Dendritic cell treated with granulocyte-macrophage colony-stimulating factor and Interleukin-4, amounts not matched to agents 40 ng/mL and 50 ng/mL, for 4 days (primary cell): ENCODE measurements at regions not wholly inside any gene's neighbourhood (a gene's known extent, or its start where the extent isn't known, plus 50 kb on each side); places are given as distances from the start of the nearest gene placed in this dataset.
"Not testable (repeated sequence)": the region's sequence is repeated elsewhere in the genome, so short reads cannot be mapped to it uniquely, and the experiment has no call there.

Experiments used
- H3K27ac Mint-ChIP-seq: one replicate; pipeline ENCODE4 v1.8.0; 2022; ENCODE audit warnings: mild to moderate bottlenecking, mixed read lengths
- H3K27me3 Mint-ChIP-seq: one replicate; pipeline ENCODE4 v1.8.0; 2022; ENCODE audit warnings: mild to moderate bottlenecking, mixed read lengths
- H3K36me3 Mint-ChIP-seq: one replicate; pipeline ENCODE4 v1.8.0; 2022; ENCODE audit warnings: low read depth, mixed read lengths
- H3K4me1 Mint-ChIP-seq: one replicate; pipeline ENCODE4 v1.8.0; 2022; ENCODE audit warnings: low read depth, mixed read lengths
- H3K4me3 Mint-ChIP-seq: one replicate; pipeline ENCODE4 v1.8.0; 2022; ENCODE audit warnings: mild to moderate bottlenecking, moderate library complexity, mixed read lengths
- H3K9me3 Mint-ChIP-seq: one replicate; pipeline ENCODE4 v1.8.0; 2022; ENCODE audit warnings: mixed read lengths
- intact Hi-C: fragments of 100-400 bp; cut with micrococcal nuclease; formaldehyde crosslinking; loops from one replicate; pipeline ENCODE4 v1.15.0; 2022

GRCh38 chr14:106642090-106642489 is 1115.7 kb downstream of the TMEM121 start:
- H3K9me3 Mint-ChIP-seq = no peaks in the 10 kb centered on the region
- intact Hi-C loops = no loop called here
- no peaks in the 10 kb centered on the region for H3K27me3 Mint-ChIP-seq
- H3K36me3 Mint-ChIP-seq = no peaks in the 10 kb centered on the region
- H3K27ac Mint-ChIP-seq = no peak overlapping the region
- H3K4me3 Mint-ChIP-seq = no peak overlapping the region
- peaks cover 5% of the 10 kb centered on the region for H3K4me1 Mint-ChIP-seq

GRCh38 chr14:106642971-106643370 is 1116.6 kb downstream of the TMEM121 start:
- H3K27me3 Mint-ChIP-seq, H3K4me1 Mint-ChIP-seq, H3K9me3 Mint-ChIP-seq, H3K4me3 Mint-ChIP-seq, H3K27ac Mint-ChIP-seq, intact Hi-C loops, H3K36me3 Mint-ChIP-seq: not testable (repeated sequence)

GRCh38 chr14:106648874-106649273 is 1122.5 kb downstream of the TMEM121 start:
- H3K36me3 Mint-ChIP-seq, H3K27ac Mint-ChIP-seq, H3K4me3 Mint-ChIP-seq, H3K27me3 Mint-ChIP-seq, H3K4me1 Mint-ChIP-seq, intact Hi-C loops: not testable (repeated sequence)
- peaks cover 14% of the 10 kb centered on the region for H3K9me3 Mint-ChIP-seq

GRCh38 chr14:106651016-106651415 is 1124.6 kb downstream of the TMEM121 start:
- no peak overlapping the region for H3K27ac Mint-ChIP-seq
- peaks cover 14% of the 10 kb centered on the region for H3K9me3 Mint-ChIP-seq
- H3K4me3 Mint-ChIP-seq = no peak overlapping the region
- intact Hi-C loops = no loop called here
- no peaks in the 10 kb centered on the region for H3K36me3 Mint-ChIP-seq
- no peaks in the 10 kb centered on the region for H3K4me1 Mint-ChIP-seq
- H3K27me3 Mint-ChIP-seq = no peaks in the 10 kb centered on the region

GRCh38 chr14:106652494-106652893 is 1126.1 kb downstream of the TMEM121 start:
- H3K27me3 Mint-ChIP-seq = no peaks in the 10 kb centered on the region
- no peak overlapping the region for H3K4me3 Mint-ChIP-seq
- H3K4me1 Mint-ChIP-seq = no peaks in the 10 kb centered on the region
- H3K36me3 Mint-ChIP-seq = no peaks in the 10 kb centered on the region
- H3K9me3 Mint-ChIP-seq = peaks cover 14% of the 10 kb centered on the region
- intact Hi-C loops = no loop called here
- no peak overlapping the region for H3K27ac Mint-ChIP-seq

- no peak overlapping the region for H3K27ac Mint-ChIP-seq
- H3K4me3 Mint-ChIP-seq = no peak overlapping the region
- no peaks in the 10 kb centered on the region for H3K9me3 Mint-ChIP-seq
- peaks cover 2% of the 10 kb centered on the region for H3K27me3 Mint-ChIP-seq
- intact Hi-C loops = no loop called here
- H3K4me1 Mint-ChIP-seq = no peaks in the 10 kb centered on the region
- H3K36me3 Mint-ChIP-seq = no peaks in the 10 kb centered on the region
Measured at GRCh38 chr14:106657460-106657859, 1131.1 kb downstream of the TMEM121 start.

GRCh38 chr14:106658066-106658860 is 1131.9 kb downstream of the TMEM121 start:
- H3K4me3 Mint-ChIP-seq, H3K27me3 Mint-ChIP-seq, H3K27ac Mint-ChIP-seq, H3K4me1 Mint-ChIP-seq, H3K9me3 Mint-ChIP-seq, intact Hi-C loops, H3K36me3 Mint-ChIP-seq: not testable (repeated sequence)

GRCh38 chr14:106661561-106661960 is 1135.2 kb downstream of the TMEM121 start:
- H3K4me1 Mint-ChIP-seq, H3K27ac Mint-ChIP-seq, H3K9me3 Mint-ChIP-seq, H3K4me3 Mint-ChIP-seq, H3K27me3 Mint-ChIP-seq, intact Hi-C loops, H3K36me3 Mint-ChIP-seq: not testable (repeated sequence)

GRCh38 chr14:106662936-106663550 is 1136.7 kb downstream of the TMEM121 start:
- H3K4me3 Mint-ChIP-seq = no peak overlapping the region
- H3K9me3 Mint-ChIP-seq = no peaks in the 10 kb centered on the region
- no peak overlapping the region for H3K27ac Mint-ChIP-seq
- no peaks in the 10 kb centered on the region for H3K36me3 Mint-ChIP-seq
- H3K4me1 Mint-ChIP-seq = peaks cover 5% of the 10 kb centered on the region
- intact Hi-C loops = no loop called here
- H3K27me3 Mint-ChIP-seq = peaks cover 5% of the 10 kb centered on the region

GRCh38 chr14:106663805-106664410 is 1137.5 kb downstream of the TMEM121 start:
- H3K27ac Mint-ChIP-seq = not testable (repeated sequence)

GRCh38 chr14:106665814-106666213 is 1139.4 kb downstream of the TMEM121 start:
- H3K4me1 Mint-ChIP-seq = peaks cover 5% of the 10 kb centered on the region
- no peak overlapping the region for H3K4me3 Mint-ChIP-seq
- H3K9me3 Mint-ChIP-seq = no peaks in the 10 kb centered on the region
- no peaks in the 10 kb centered on the region for H3K36me3 Mint-ChIP-seq
- peaks cover 9% of the 10 kb centered on the region for H3K27me3 Mint-ChIP-seq
- no peak overlapping the region for H3K27ac Mint-ChIP-seq
- intact Hi-C loops = no loop called here

More at GRCh38 chr14:106663805-106664410, 1137.5 kb downstream of the TMEM121 start:
- H3K36me3 Mint-ChIP-seq, H3K9me3 Mint-ChIP-seq, intact Hi-C loops, H3K27me3 Mint-ChIP-seq, H3K4me1 Mint-ChIP-seq, H3K4me3 Mint-ChIP-seq: not testable (repeated sequence)

- no peak overlapping the region for H3K27ac Mint-ChIP-seq
- intact Hi-C loops = no loop called here
- no peaks in the 10 kb centered on the region for H3K36me3 Mint-ChIP-seq
- no peaks in the 10 kb centered on the region for H3K9me3 Mint-ChIP-seq
- peaks cover 9% of the 10 kb centered on the region for H3K27me3 Mint-ChIP-seq
- peaks cover 5% of the 10 kb centered on the region for H3K4me1 Mint-ChIP-seq
- H3K4me3 Mint-ChIP-seq = no peak overlapping the region
Measured at GRCh38 chr14:106666341-106666740, 1140.0 kb downstream of the TMEM121 start.

- no peaks in the 10 kb centered on the region for H3K4me1 Mint-ChIP-seq
- no peaks in the 10 kb centered on the region for H3K36me3 Mint-ChIP-seq
- peaks cover 7% of the 10 kb centered on the region for H3K27me3 Mint-ChIP-seq
- intact Hi-C loops = no loop called here
- no peaks in the 10 kb centered on the region for H3K9me3 Mint-ChIP-seq
- H3K27ac Mint-ChIP-seq = no peak overlapping the region
- H3K4me3 Mint-ChIP-seq = no peak overlapping the region
Measured at GRCh38 chr14:106670011-106670410, 1143.6 kb downstream of the TMEM121 start.

GRCh38 chr14:106674093-106674492 is 1147.7 kb downstream of the TMEM121 start:
- H3K9me3 Mint-ChIP-seq, H3K27me3 Mint-ChIP-seq, H3K36me3 Mint-ChIP-seq, H3K4me3 Mint-ChIP-seq, intact Hi-C loops, H3K27ac Mint-ChIP-seq, H3K4me1 Mint-ChIP-seq: not testable (repeated sequence)
